Nephron (organoid): ENCODE measurements at regions not wholly inside any gene's neighbourhood (a gene's known extent, or its start where the extent isn't known, plus 50 kb on each side); places are given as distances from the start of the nearest gene placed in this dataset.

Source experiments
- H3K27ac Mint-ChIP-seq, 3 experiments: 2 replicates each; pipeline ENCODE4 v1.8.0; 2020; ENCODE audit warnings: mixed read lengths in 3 of 3, mild to moderate bottlenecking in 2 of 3, moderate library complexity in 1 of 3
- H3K27me3 Mint-ChIP-seq: 2 replicates; pipeline ENCODE4 v1.8.0; 2021; ENCODE audit warnings: low read depth, mild to moderate bottlenecking, moderate library complexity, mixed read lengths
- H3K36me3 Mint-ChIP-seq: 2 replicates; pipeline ENCODE4 v1.8.0; 2020; ENCODE audit warnings: low read depth, mixed read lengths
- H3K4me1 Mint-ChIP-seq: 2 replicates; pipeline ENCODE4 v1.8.0; 2020; ENCODE audit warnings: mixed read lengths
- H3K4me3 Mint-ChIP-seq, 3 experiments: 2 replicates each; pipeline ENCODE4 v1.8.0; 2020; ENCODE audit warnings: mild to moderate bottlenecking in 3 of 3, mixed read lengths in 3 of 3, moderate library complexity in 2 of 3
- H3K9me3 Mint-ChIP-seq: 2 replicates; pipeline ENCODE4 v1.8.0; 2020; ENCODE audit warnings: mixed read lengths
- CTCF ChIP-seq, 3 experiments: fragments of 200-600 bp; sonication (generic); IDR thresholded peaks; one replicate each; pipeline ENCODE4 v1.5.0; 2021; ENCODE audit warnings: antibody characterized with exemption in 3 of 3; ENCODE audit not compliant: unreplicated experiment in 3 of 3

GRCh38 chr12:43072431-43072830, 479.6 kb downstream of the ADAMTS20 start:
- Mint-ChIP-seq H3K27ac (no peak overlapping the region), H3K36me3 (no peaks in the 10 kb centered on the region), H3K4me1 (peaks cover 4% of the 10 kb centered on the region), H3K27me3 (no peaks in the 10 kb centered on the region), H3K4me3 (no peak overlapping the region), H3K9me3 (no peaks in the 10 kb centered on the region)
- TF ChIP-seq CTCF (IDR thresholded peaks at IDR 0.05; ENCODE audit: unreplicated experiment in 3 of 3): no peak

- no peak for TF ChIP-seq CTCF (IDR thresholded peaks at IDR 0.05; ENCODE audit: unreplicated experiment in 3 of 3)
- peak overlapping the region; percentile 45 to 59 (median 46) for H3K27ac Mint-ChIP-seq
- H3K4me1 Mint-ChIP-seq: peaks cover 14% of the 10 kb centered on the region
- no peaks in the 10 kb centered on the region for H3K36me3 Mint-ChIP-seq
- no peak overlapping the region for H3K4me3 Mint-ChIP-seq
- H3K27me3 Mint-ChIP-seq: no peaks in the 10 kb centered on the region
- no peaks in the 10 kb centered on the region for H3K9me3 Mint-ChIP-seq
Observed at GRCh38 chr12:43069768-43070221, 480.2 kb upstream of the PRICKLE1 start.

- Mint-ChIP-seq H3K9me3 (no peaks in the 10 kb centered on the region), H3K36me3 (no peaks in the 10 kb centered on the region), H3K4me3 (no peak overlapping the region), H3K27me3 (no peaks in the 10 kb centered on the region), H3K27ac (peak overlapping the region in 2 of 3 experiments; percentile 8 to 9), H3K4me1 (peaks cover 32% of the 10 kb centered on the region)
- no peak for TF ChIP-seq CTCF (IDR thresholded peaks at IDR 0.05; ENCODE audit: unreplicated experiment in 3 of 3)
Observed at GRCh38 chr12:43066471-43066870, 476.9 kb upstream of the PRICKLE1 start.

GRCh38 chr12:43063650-43064049, 474.1 kb upstream of the PRICKLE1 start:
- Mint-ChIP-seq H3K4me3 (no peak overlapping the region), H3K9me3 (no peaks in the 10 kb centered on the region), H3K27ac (peak overlapping the region; percentile 6 to 30 (median 7)), H3K4me1 (peaks cover 27% of the 10 kb centered on the region), H3K36me3 (no peaks in the 10 kb centered on the region), H3K27me3 (no peaks in the 10 kb centered on the region)
- no peak for TF ChIP-seq CTCF (IDR thresholded peaks at IDR 0.05; ENCODE audit: unreplicated experiment in 3 of 3)

- no peaks in the 10 kb centered on the region for H3K9me3 Mint-ChIP-seq
- H3K36me3 Mint-ChIP-seq: no peaks in the 10 kb centered on the region
- H3K27me3 Mint-ChIP-seq: no peaks in the 10 kb centered on the region
- H3K4me1 Mint-ChIP-seq: peaks cover 27% of the 10 kb centered on the region
- H3K27ac Mint-ChIP-seq: peak overlapping the region in 1 of 3 experiments; percentile 6
- no peak overlapping the region for H3K4me3 Mint-ChIP-seq
- TF ChIP-seq CTCF (IDR thresholded peaks at IDR 0.05; ENCODE audit: unreplicated experiment in 3 of 3): no peak
Observed at GRCh38 chr12:43062201-43062895, 472.8 kb upstream of the PRICKLE1 start.

GRCh38 chr12:43060742-43061141, 471.2 kb upstream of the PRICKLE1 start:
- H3K27me3 Mint-ChIP-seq: no peaks in the 10 kb centered on the region
- no peaks in the 10 kb centered on the region for H3K9me3 Mint-ChIP-seq
- H3K27ac Mint-ChIP-seq: no peak overlapping the region
- H3K36me3 Mint-ChIP-seq: no peaks in the 10 kb centered on the region
- no peak overlapping the region for H3K4me3 Mint-ChIP-seq
- peaks cover 18% of the 10 kb centered on the region for H3K4me1 Mint-ChIP-seq
- no peak for TF ChIP-seq CTCF (IDR thresholded peaks at IDR 0.05; ENCODE audit: unreplicated experiment in 3 of 3)
